HK-2 (cell line): ENCODE measurements at regions not wholly inside any gene's neighbourhood (a gene's known extent, or its start where the extent isn't known, plus 50 kb on each side); places are given as distances from the start of the nearest gene placed in this dataset.

Experiments used
- DNase-seq: peaks from one replicate; pipeline ENCODE4 v3.0.0-alpha.2; 2018; ENCODE audit not compliant: unreplicated experiment

GRCh38 chr6:95243053-95243452 is 334.3 kb upstream of the MANEA start:
- no peak for DNase-seq

GRCh38 chr6:95244751-95245150 is 332.6 kb upstream of the MANEA start:
- no peak for DNase-seq

- no peak for DNase-seq
These were observed 328.8 kb upstream of the MANEA start for GRCh38 chr6:95248499-95248898.

GRCh38 chr6:95249175-95249574 is 328.2 kb upstream of the MANEA start:
- DNase-seq = no peak

GRCh38 chr6:95249661-95250060 is 327.7 kb upstream of the MANEA start:
- DNase-seq = no peak

- no peak for DNase-seq
These were observed 313.5 kb upstream of the MANEA start for GRCh38 chr6:95263840-95264239.

- DNase-seq = no peak
These were observed 310.6 kb upstream of the MANEA start for GRCh38 chr6:95266537-95267258.

GRCh38 chr6:95274686-95275235 is 302.6 kb upstream of the MANEA start:
- no peak for DNase-seq

- no peak for DNase-seq
These were observed 297.7 kb upstream of the MANEA start for GRCh38 chr6:95279616-95280015.

GRCh38 chr6:95280686-95281273 is 296.6 kb upstream of the MANEA start:
- DNase-seq = peak; percentile 15

GRCh38 chr6:95285881-95286280 is 291.5 kb upstream of the MANEA start:
- no peak for DNase-seq

- DNase-seq = no peak
These were observed 290.5 kb upstream of the MANEA start for GRCh38 chr6:95286874-95287273.

GRCh38 chr6:95288251-95288650 is 289.1 kb upstream of the MANEA start:
- no peak for DNase-seq

GRCh38 chr6:95292011-95292410 is 285.3 kb upstream of the MANEA start:
- no peak for DNase-seq

GRCh38 chr6:95293257-95293656 is 284.1 kb upstream of the MANEA start:
- no peak for DNase-seq

- no peak for DNase-seq
These were observed 283.3 kb upstream of the MANEA start for GRCh38 chr6:95294043-95294442.

- no peak for DNase-seq
These were observed 267.8 kb upstream of the MANEA start for GRCh38 chr6:95309545-95309944.

- DNase-seq = no peak
These were observed 259.2 kb upstream of the MANEA start for GRCh38 chr6:95318137-95318536.

GRCh38 chr6:95321126-95321525 is 256.2 kb upstream of the MANEA start:
- no peak for DNase-seq

- DNase-seq = no peak
These were observed 251.4 kb upstream of the MANEA start for GRCh38 chr6:95325916-95326315.

- DNase-seq = no peak
These were observed 249.1 kb upstream of the MANEA start for GRCh38 chr6:95328231-95328630.

- DNase-seq = no peak
These were observed 225.1 kb upstream of the MANEA start for GRCh38 chr6:95352064-95352795.

- no peak for DNase-seq
These were observed 222.8 kb upstream of the MANEA start for GRCh38 chr6:95354551-95354950.
